Liver (tissue), 3 donors: ENCODE measurements at regions not wholly inside any gene's neighbourhood (a gene's known extent, or its start where the extent isn't known, plus 50 kb on each side); places are given as distances from the start of the nearest gene placed in this dataset.

Experiments used
- ATF3 ChIP-seq: IDR thresholded peaks from 2 replicates; pipeline ENCODE4 v1.6.1; 2016; ENCODE audit warnings: antibody characterized with exemption
- EGR1 ChIP-seq, 2 donors: IDR thresholded peaks; 2 replicates each; pipeline ENCODE4 v1.6.1; 2016 to 2018; ENCODE audit warnings: antibody characterized with exemption in 2 of 2, low read depth in 2 of 2
- FOXA1 ChIP-seq: IDR thresholded peaks from 2 replicates; pipeline ENCODE4 v1.6.1; 2016; ENCODE audit warnings: antibody characterized with exemption
- GABPA ChIP-seq, 2 donors: IDR thresholded peaks in 1 of 2; conservative IDR thresholded peaks in 1 of 2; 2 replicates each; pipeline ENCODE4 v1.6.1; 2016; ENCODE audit warnings: antibody characterized with exemption in 2 of 2, mild to moderate bottlenecking in 1 of 2, moderate library complexity in 1 of 2
- JUND ChIP-seq, 2 donors: IDR thresholded peaks; 2 replicates each; pipeline ENCODE4 v1.6.1; 2016; ENCODE audit warnings: antibody characterized with exemption in 2 of 2
- MAX ChIP-seq: IDR thresholded peaks from 2 replicates; pipeline ENCODE4 v1.6.1; 2016; ENCODE audit warnings: antibody characterized with exemption
- NR2F2 ChIP-seq: IDR thresholded peaks from 2 replicates; pipeline ENCODE4 v1.6.1; 2016; ENCODE audit warnings: antibody characterized with exemption
- SP1 ChIP-seq: IDR thresholded peaks from 2 replicates; pipeline ENCODE4 v1.6.1; 2018; ENCODE audit warnings: antibody characterized with exemption, mild to moderate bottlenecking
- YY1 ChIP-seq: IDR thresholded peaks from 2 replicates; pipeline ENCODE4 v1.6.1; 2016; ENCODE audit warnings: antibody characterized with exemption, mild to moderate bottlenecking
- TF ChIP-seq, protein P1 (sequence below): fragments of 150-350 bp; IDR thresholded peaks from 2 replicates; pipeline ENCODE4 v1.5.1; 2017; ENCODE audit warnings: improper control_type of control experiment, low read depth, low read length; ENCODE audit not compliant: missing input control
- TF ChIP-seq, protein P2 (sequence below): IDR thresholded peaks from 2 replicates; pipeline ENCODE4 v1.6.1; 2016; ENCODE audit warnings: antibody characterized with exemption
- TF ChIP-seq, protein P3 (sequence below): IDR thresholded peaks from 2 replicates; pipeline ENCODE4 v1.6.1; 2016; ENCODE audit warnings: antibody characterized with exemption, mild to moderate bottlenecking
- donor health status: healthy.
- donor health status: healthy.

DNA sequence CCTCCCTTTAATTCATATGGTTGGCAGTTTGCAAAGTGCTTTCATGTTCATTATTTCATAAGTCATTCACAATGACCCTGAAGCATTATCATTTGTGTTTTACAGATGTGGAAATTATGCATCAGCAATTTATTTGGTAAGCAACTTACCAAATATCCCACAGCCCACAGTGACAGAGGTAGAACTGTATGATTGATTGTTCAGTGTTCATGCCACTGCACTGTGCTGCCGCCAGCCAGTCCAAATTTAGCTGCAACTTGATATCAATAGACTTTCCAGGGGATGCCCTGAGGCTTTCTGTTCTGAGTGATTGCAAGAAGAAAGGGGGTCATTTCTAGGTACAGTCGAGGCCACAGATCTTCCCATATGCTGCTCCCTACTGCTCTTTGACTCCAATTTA is 380.3 kb downstream of the PLPP3 start:
- TF ChIP-seq, protein P1, sequence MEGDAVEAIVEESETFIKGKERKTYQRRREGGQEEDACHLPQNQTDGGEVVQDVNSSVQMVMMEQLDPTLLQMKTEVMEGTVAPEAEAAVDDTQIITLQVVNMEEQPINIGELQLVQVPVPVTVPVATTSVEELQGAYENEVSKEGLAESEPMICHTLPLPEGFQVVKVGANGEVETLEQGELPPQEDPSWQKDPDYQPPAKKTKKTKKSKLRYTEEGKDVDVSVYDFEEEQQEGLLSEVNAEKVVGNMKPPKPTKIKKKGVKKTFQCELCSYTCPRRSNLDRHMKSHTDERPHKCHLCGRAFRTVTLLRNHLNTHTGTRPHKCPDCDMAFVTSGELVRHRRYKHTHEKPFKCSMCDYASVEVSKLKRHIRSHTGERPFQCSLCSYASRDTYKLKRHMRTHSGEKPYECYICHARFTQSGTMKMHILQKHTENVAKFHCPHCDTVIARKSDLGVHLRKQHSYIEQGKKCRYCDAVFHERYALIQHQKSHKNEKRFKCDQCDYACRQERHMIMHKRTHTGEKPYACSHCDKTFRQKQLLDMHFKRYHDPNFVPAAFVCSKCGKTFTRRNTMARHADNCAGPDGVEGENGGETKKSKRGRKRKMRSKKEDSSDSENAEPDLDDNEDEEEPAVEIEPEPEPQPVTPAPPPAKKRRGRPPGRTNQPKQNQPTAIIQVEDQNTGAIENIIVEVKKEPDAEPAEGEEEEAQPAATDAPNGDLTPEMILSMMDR = no peak
- TF ChIP-seq ATF3 = no peak
- TF ChIP-seq MAX = no peak
- TF ChIP-seq, protein P2, sequence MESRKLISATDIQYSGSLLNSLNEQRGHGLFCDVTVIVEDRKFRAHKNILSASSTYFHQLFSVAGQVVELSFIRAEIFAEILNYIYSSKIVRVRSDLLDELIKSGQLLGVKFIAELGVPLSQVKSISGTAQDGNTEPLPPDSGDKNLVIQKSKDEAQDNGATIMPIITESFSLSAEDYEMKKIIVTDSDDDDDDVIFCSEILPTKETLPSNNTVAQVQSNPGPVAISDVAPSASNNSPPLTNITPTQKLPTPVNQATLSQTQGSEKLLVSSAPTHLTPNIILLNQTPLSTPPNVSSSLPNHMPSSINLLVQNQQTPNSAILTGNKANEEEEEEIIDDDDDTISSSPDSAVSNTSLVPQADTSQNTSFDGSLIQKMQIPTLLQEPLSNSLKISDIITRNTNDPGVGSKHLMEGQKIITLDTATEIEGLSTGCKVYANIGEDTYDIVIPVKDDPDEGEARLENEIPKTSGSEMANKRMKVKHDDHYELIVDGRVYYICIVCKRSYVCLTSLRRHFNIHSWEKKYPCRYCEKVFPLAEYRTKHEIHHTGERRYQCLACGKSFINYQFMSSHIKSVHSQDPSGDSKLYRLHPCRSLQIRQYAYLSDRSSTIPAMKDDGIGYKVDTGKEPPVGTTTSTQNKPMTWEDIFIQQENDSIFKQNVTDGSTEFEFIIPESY = no peak
- no peak for TF ChIP-seq JUND (IDR thresholded peaks at IDR 0.05)
- TF ChIP-seq NR2F2 = no peak
- TF ChIP-seq GABPA (IDR thresholded peaks at IDR 0.05 in 1 of 2, conservative IDR thresholded peaks at IDR 0.05 in 1 of 2) = no peak
- no peak for TF ChIP-seq SP1
- TF ChIP-seq, protein P3, sequence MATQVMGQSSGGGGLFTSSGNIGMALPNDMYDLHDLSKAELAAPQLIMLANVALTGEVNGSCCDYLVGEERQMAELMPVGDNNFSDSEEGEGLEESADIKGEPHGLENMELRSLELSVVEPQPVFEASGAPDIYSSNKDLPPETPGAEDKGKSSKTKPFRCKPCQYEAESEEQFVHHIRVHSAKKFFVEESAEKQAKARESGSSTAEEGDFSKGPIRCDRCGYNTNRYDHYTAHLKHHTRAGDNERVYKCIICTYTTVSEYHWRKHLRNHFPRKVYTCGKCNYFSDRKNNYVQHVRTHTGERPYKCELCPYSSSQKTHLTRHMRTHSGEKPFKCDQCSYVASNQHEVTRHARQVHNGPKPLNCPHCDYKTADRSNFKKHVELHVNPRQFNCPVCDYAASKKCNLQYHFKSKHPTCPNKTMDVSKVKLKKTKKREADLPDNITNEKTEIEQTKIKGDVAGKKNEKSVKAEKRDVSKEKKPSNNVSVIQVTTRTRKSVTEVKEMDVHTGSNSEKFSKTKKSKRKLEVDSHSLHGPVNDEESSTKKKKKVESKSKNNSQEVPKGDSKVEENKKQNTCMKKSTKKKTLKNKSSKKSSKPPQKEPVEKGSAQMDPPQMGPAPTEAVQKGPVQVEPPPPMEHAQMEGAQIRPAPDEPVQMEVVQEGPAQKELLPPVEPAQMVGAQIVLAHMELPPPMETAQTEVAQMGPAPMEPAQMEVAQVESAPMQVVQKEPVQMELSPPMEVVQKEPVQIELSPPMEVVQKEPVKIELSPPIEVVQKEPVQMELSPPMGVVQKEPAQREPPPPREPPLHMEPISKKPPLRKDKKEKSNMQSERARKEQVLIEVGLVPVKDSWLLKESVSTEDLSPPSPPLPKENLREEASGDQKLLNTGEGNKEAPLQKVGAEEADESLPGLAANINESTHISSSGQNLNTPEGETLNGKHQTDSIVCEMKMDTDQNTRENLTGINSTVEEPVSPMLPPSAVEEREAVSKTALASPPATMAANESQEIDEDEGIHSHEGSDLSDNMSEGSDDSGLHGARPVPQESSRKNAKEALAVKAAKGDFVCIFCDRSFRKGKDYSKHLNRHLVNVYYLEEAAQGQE = no peak
- TF ChIP-seq FOXA1 = no peak
- no peak for TF ChIP-seq EGR1 (IDR thresholded peaks at IDR 0.05; ENCODE audit: low read depth in 2 of 2)
- TF ChIP-seq YY1 = no peak
